ENCODE measurements at regions not wholly inside any gene's neighbourhood (a gene's known extent, or its start where the extent isn't known, plus 50 kb on each side); places are given as distances from the start of the nearest gene placed in this dataset.
"Not testable (repeated sequence)": the region's sequence is repeated elsewhere in the genome, so short reads cannot be mapped to it uniquely, and the experiment has no call there.

- intact Hi-C loops (cut with DNase I); H3K27ac ChIP-seq; H3K27me3 ChIP-seq (replicated peaks; ENCODE audit: insufficient read depth); H3K36me3 ChIP-seq; DNase-seq (ENCODE audit: low spot score); H3K4me3 ChIP-seq; H3K9me3 ChIP-seq; H3K4me1 ChIP-seq (replicated peaks): not testable (repeated sequence)
- WGBS, result 79% methylated on average over 3 of the region's 3 CpGs
Measured at GRCh38 chrY:13627323-13627722, 76.4 kb upstream of the TMSB4Y start.

- Histone ChIP-seq H3K4me1 (replicated peaks) (no peaks in the 10 kb centered on the region), H3K27me3 (replicated peaks; ENCODE audit: insufficient read depth) (no peaks in the 10 kb centered on the region), H3K4me3 (no peak overlapping the region), H3K27ac (no peak overlapping the region), H3K36me3 (no peaks in the 10 kb centered on the region), H3K9me3 (no peaks in the 10 kb centered on the region)
- TF ChIP-seq POLR2A (IDR thresholded peaks at IDR 0.05) (no peak), POLR2AphosphoS5 (IDR thresholded peaks at IDR 0.05) (no peak), CTCF (IDR thresholded peaks at IDR 0.05) (no peak)
- WGBS, result 68% methylated on average over 3 of the region's 3 CpGs
- intact Hi-C loops (cut with DNase I), result no loop called here
- DNase-seq (ENCODE audit: low spot score), result no peak
Measured at GRCh38 chrY:13615943-13616304, 87.8 kb upstream of the TMSB4Y start.

- intact Hi-C loops (cut with DNase I), result no loop called here
- Histone ChIP-seq H3K36me3 (no peaks in the 10 kb centered on the region), H3K4me3 (no peak overlapping the region), H3K4me1 (replicated peaks) (no peaks in the 10 kb centered on the region), H3K27me3 (replicated peaks; ENCODE audit: insufficient read depth) (no peaks in the 10 kb centered on the region), H3K27ac (no peak overlapping the region), H3K9me3 (no peaks in the 10 kb centered on the region)
- no peak for TF ChIP-seq CTCF (IDR thresholded peaks at IDR 0.05)
- no peak for TF ChIP-seq POLR2AphosphoS5 (IDR thresholded peaks at IDR 0.05)
- TF ChIP-seq POLR2A (IDR thresholded peaks at IDR 0.05), result no peak
- no peak for DNase-seq (ENCODE audit: low spot score)
Measured at GRCh38 chrY:13615301-13615942, 88.3 kb upstream of the TMSB4Y start.

- intact Hi-C loops (cut with DNase I), result no loop called here
- TF ChIP-seq CTCF (IDR thresholded peaks at IDR 0.05) (no peak), POLR2AphosphoS5 (IDR thresholded peaks at IDR 0.05) (no peak), POLR2A (IDR thresholded peaks at IDR 0.05) (no peak)
- H3K9me3 ChIP-seq, result no peaks in the 10 kb centered on the region
- no peaks in the 10 kb centered on the region for H3K36me3 ChIP-seq
- no peak overlapping the region for H3K4me3 ChIP-seq
- no peak for DNase-seq (ENCODE audit: low spot score)
- 100% methylated on average over 1 of the region's 1 CpG for WGBS
- H3K27ac ChIP-seq, result no peak overlapping the region
- no peaks in the 10 kb centered on the region for H3K4me1 ChIP-seq (replicated peaks)
- H3K27me3 ChIP-seq (replicated peaks; ENCODE audit: insufficient read depth), result no peaks in the 10 kb centered on the region
Measured at GRCh38 chrY:13612916-13613315, 90.8 kb upstream of the TMSB4Y start.

GRCh38 chrY:13611965-13612364 is 91.7 kb upstream of the TMSB4Y start:
- intact Hi-C loops (cut with DNase I), result no loop called here
- Histone ChIP-seq H3K4me1 (replicated peaks) (no peaks in the 10 kb centered on the region), H3K36me3 (no peaks in the 10 kb centered on the region), H3K4me3 (no peak overlapping the region), H3K27me3 (replicated peaks; ENCODE audit: insufficient read depth) (no peaks in the 10 kb centered on the region), H3K9me3 (no peaks in the 10 kb centered on the region), H3K27ac (no peak overlapping the region)
- DNase-seq (ENCODE audit: low spot score), result no peak
- TF ChIP-seq POLR2A (IDR thresholded peaks at IDR 0.05), result no peak
- no peak for TF ChIP-seq POLR2AphosphoS5 (IDR thresholded peaks at IDR 0.05)
- TF ChIP-seq CTCF (IDR thresholded peaks at IDR 0.05), result no peak
